ENCODE measurements at regions not wholly inside any gene's neighbourhood (a gene's known extent, or its start where the extent isn't known, plus 50 kb on each side); places are given as distances from the start of the nearest gene placed in this dataset.

DNA sequence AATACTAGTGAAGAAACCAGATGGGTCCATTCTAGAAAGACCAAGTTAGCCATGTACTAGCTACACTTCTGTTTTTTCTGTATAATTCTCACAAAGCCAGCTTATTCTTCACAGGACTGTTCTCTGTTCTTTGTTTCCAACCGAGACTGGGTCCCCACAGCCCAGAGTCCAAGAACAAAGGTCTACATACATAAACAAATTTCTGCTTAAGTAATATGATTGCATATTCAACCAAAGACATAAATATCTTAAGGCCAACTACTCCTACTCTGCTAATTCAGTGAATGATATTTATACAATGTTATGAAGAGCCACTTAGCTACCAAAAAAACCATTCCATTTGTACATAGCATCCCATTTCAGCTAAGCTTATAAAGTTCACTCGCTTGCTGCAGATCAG, 299.8 kb upstream of the CCDC54 start:
- no peak for TF ChIP-seq EZH2 (IDR thresholded peaks at IDR 0.05; ENCODE audit: borderline replicate concordance, low read depth, low read length, severe bottlenecking)
- TF ChIP-seq, protein P1, sequence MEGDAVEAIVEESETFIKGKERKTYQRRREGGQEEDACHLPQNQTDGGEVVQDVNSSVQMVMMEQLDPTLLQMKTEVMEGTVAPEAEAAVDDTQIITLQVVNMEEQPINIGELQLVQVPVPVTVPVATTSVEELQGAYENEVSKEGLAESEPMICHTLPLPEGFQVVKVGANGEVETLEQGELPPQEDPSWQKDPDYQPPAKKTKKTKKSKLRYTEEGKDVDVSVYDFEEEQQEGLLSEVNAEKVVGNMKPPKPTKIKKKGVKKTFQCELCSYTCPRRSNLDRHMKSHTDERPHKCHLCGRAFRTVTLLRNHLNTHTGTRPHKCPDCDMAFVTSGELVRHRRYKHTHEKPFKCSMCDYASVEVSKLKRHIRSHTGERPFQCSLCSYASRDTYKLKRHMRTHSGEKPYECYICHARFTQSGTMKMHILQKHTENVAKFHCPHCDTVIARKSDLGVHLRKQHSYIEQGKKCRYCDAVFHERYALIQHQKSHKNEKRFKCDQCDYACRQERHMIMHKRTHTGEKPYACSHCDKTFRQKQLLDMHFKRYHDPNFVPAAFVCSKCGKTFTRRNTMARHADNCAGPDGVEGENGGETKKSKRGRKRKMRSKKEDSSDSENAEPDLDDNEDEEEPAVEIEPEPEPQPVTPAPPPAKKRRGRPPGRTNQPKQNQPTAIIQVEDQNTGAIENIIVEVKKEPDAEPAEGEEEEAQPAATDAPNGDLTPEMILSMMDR (IDR thresholded peaks at IDR 0.05; ENCODE audit: borderline replicate concordance, extremely low read depth, low read length, poor library complexity, severe bottlenecking), result no peak
